Keratinocyte (primary cell): ENCODE measurements at regions not wholly inside any gene's neighbourhood (a gene's known extent, or its start where the extent isn't known, plus 50 kb on each side); places are given as distances from the start of the nearest gene placed in this dataset.

ENCODE experiments used
- DNase-seq: peaks from one replicate; pipeline ENCODE4 v3.0.0-alpha.2; 2011; ENCODE audit warnings: low read depth, missing footprints, low spot score
- FAIRE-seq: peaks from 2 replicates; lab custom pipeline; 2011; peaks lifted over from hg19 to GRCh38; lab: Jason Lieb, UNC
- H2AFZ ChIP-seq: 2 replicates; pipeline ENCODE4 v1.6.0; 2012; ENCODE audit warnings: low read length, control low read depth, inconsistent platforms; ENCODE audit not compliant: control insufficient read depth
- H3K27ac ChIP-seq: 2 replicates; pipeline ENCODE4 v1.5.1; 2011; ENCODE audit warnings: low read length; ENCODE audit not compliant: control insufficient read depth, insufficient read depth
- H3K27me3 ChIP-seq: 3 replicates; pipeline ENCODE4 v1.6.0; 2011; ENCODE audit warnings: low read length; ENCODE audit not compliant: control insufficient read depth, insufficient read depth; ENCODE audit errors: extremely low read depth
- H3K36me3 ChIP-seq, 2 experiments: 2 replicates in 1 of 2; 3 replicates in 1 of 2; pipeline ENCODE4 v1.5.1; 2011; ENCODE audit warnings: low read length in 2 of 2, mild to moderate bottlenecking in 1 of 2; ENCODE audit not compliant: control insufficient read depth in 2 of 2, insufficient read depth in 2 of 2; ENCODE audit errors: extremely low read depth in 1 of 2
- H3K4me1 ChIP-seq: 3 replicates; pipeline ENCODE4 v1.5.1; 2011; ENCODE audit warnings: low read length; ENCODE audit not compliant: control insufficient read depth, insufficient read depth; ENCODE audit errors: extremely low read depth
- H3K4me2 ChIP-seq: 3 replicates; pipeline ENCODE4 v1.6.0; 2011; ENCODE audit warnings: low read depth, low read length; ENCODE audit not compliant: control insufficient read depth, insufficient read depth; ENCODE audit errors: extremely low read depth
- H3K4me3 ChIP-seq, 3 experiments: fragments of 200-600 bp in 1 of 3; sonication (generic) in 1 of 3; 2 replicates in 2 of 3; 3 replicates in 1 of 3; pipeline ENCODE4 v1.5.1; 2011 to 2016; ENCODE audit warnings: low read length in 3 of 3, mild to moderate bottlenecking in 3 of 3, control low read depth in 2 of 3, inconsistent platforms in 1 of 3, low read depth in 1 of 3, mixed read lengths in 1 of 3, mixed run types in 1 of 3, moderate library complexity in 1 of 3; ENCODE audit not compliant: control insufficient read depth in 2 of 3, insufficient read depth in 2 of 3; ENCODE audit errors: extremely low read depth in 1 of 3
- H3K79me2 ChIP-seq: 2 replicates; pipeline ENCODE4 v1.6.0; 2012; ENCODE audit warnings: low read length; ENCODE audit not compliant: control insufficient read depth, insufficient read depth
- H3K9ac ChIP-seq: 3 replicates; pipeline ENCODE4 v1.6.0; 2011; ENCODE audit warnings: low read length; ENCODE audit not compliant: control insufficient read depth, insufficient read depth; ENCODE audit errors: extremely low read depth
- H3K9me1 ChIP-seq: 3 replicates; pipeline ENCODE4 v1.6.0; 2011; ENCODE audit warnings: low read length; ENCODE audit not compliant: control insufficient read depth, insufficient read depth; ENCODE audit errors: extremely low read depth
- H3K9me3 ChIP-seq: 2 replicates; pipeline ENCODE4 v1.5.1; 2012; ENCODE audit warnings: low read depth, low read length; ENCODE audit not compliant: control insufficient read depth
- H4K20me1 ChIP-seq: 3 replicates; pipeline ENCODE4 v1.6.0; 2011; ENCODE audit warnings: low read length; ENCODE audit not compliant: control insufficient read depth, insufficient read depth; ENCODE audit errors: extremely low read depth
- EZH2 ChIP-seq: IDR thresholded peaks from one replicate; pipeline ENCODE4 v1.6.1; 2012; ENCODE audit warnings: inconsistent platforms, mild to moderate bottlenecking, low read length, moderate library complexity
- dilution Hi-C: fragments of 300-500 bp; cut with MboI; formaldehyde crosslinking; loops from one replicate; pipeline ENCODE4 v1.7.0; 2020; ENCODE audit warnings: low sequenced_read_pairs; ENCODE audit not compliant: extremely low pct_ligation_motif_present
- TF ChIP-seq, protein P1 (sequence below), 3 experiments: IDR thresholded peaks in 1 of 3; conservative IDR thresholded peaks in 1 of 3; optimal IDR thresholded peaks in 1 of 3; 2 replicates in 2 of 3; 3 replicates in 1 of 3; pipeline versions ENCODE3 to v1.5.1; 2011; ENCODE audit warnings: low read length in 3 of 3, mild to moderate bottlenecking in 3 of 3, moderate library complexity in 2 of 3, control low read depth in 1 of 3, inconsistent platforms in 1 of 3; ENCODE audit not compliant: insufficient read depth in 2 of 3; ENCODE audit errors: extremely low read depth in 1 of 3

DNA sequence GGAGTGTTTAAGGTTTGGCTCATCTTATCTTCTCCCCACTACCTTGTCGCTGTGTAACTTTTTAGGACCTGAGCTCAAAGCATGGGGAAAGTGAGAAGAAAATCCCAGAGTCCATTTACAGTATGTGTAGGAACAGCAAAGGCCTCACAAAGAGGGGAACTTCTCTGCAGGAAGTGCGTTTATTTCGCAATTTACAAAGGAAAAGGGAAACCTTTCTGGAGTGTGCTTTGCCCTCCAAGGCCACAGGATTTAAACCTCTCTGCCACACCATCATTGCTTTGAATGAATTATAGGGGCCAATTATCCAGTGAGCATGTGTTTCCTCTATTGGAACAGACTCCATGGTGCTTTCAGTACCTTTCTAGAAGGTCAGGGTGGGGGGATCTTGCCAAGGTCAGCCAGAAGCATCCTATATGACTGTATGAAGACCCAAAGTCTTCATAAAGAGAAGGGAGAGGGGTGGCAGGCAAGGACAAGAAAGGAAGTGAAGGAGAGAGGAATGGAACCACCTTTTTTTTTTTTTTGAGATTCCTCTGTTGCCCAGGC is 68.1 kb upstream of the LMO2 start:
- Histone ChIP-seq H3K4me3 (no peak overlapping the region), H3K4me2 (no peak overlapping the region), H3K27ac (no peak overlapping the region), H3K4me1 (no peaks in the 10 kb centered on the region), H3K27me3 (no peaks in the 10 kb centered on the region), H3K9ac (no peak overlapping the region), H3K9me3 (no peaks in the 10 kb centered on the region), H4K20me1 (no peaks in the 10 kb centered on the region), H2AFZ (no peak overlapping the region), H3K79me2 (no peaks in the 10 kb centered on the region), H3K9me1 (no peaks in the 10 kb centered on the region), H3K36me3 (no peaks in the 10 kb centered on the region)
- DNase-seq (no peak), FAIRE-seq (no peak)
- dilution Hi-C loops: no loop called here
- TF ChIP-seq EZH2: no peak
- TF ChIP-seq, protein P1, sequence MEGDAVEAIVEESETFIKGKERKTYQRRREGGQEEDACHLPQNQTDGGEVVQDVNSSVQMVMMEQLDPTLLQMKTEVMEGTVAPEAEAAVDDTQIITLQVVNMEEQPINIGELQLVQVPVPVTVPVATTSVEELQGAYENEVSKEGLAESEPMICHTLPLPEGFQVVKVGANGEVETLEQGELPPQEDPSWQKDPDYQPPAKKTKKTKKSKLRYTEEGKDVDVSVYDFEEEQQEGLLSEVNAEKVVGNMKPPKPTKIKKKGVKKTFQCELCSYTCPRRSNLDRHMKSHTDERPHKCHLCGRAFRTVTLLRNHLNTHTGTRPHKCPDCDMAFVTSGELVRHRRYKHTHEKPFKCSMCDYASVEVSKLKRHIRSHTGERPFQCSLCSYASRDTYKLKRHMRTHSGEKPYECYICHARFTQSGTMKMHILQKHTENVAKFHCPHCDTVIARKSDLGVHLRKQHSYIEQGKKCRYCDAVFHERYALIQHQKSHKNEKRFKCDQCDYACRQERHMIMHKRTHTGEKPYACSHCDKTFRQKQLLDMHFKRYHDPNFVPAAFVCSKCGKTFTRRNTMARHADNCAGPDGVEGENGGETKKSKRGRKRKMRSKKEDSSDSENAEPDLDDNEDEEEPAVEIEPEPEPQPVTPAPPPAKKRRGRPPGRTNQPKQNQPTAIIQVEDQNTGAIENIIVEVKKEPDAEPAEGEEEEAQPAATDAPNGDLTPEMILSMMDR (optimal IDR thresholded peaks at IDR 0.05 in 1 of 3, IDR thresholded peaks at IDR 0.05 in 1 of 3, conservative IDR thresholded peaks at IDR 0.05 in 1 of 3; ENCODE audit: extremely low read depth in 1 of 3, insufficient read depth in 2 of 3, low read length in 3 of 3): no peak

DNA sequence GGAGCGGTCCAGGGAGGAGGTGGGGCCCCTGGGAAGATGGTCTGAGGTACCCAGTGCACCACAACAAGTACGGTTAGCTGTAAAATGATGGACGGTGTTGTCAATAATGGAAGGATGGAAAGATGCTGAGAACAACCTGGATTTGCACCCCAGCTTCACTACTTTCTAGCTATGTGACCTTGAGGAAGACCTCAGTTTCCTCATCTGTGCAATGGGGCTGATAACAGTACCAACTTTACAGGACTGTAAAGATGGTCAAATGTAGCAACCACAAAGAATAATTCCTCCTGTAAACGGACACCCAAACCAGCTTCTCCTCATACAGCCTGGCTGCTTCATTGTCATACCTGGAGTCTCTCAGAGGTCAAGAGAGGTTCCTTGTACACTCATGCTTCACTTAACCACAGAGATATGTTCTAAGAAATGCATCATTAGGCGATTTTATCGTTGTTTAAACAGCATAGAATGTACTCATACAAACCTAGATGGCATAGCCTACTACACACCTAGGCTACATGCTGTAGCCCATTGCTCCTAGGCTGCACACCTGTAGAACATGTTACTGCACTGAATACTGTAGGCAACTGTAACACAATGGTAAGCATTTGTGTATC is 65.5 kb upstream of the LMO2 start:
- H3K9me1 ChIP-seq: no peaks in the 10 kb centered on the region
- dilution Hi-C loops: no loop called here

More for the DNA sequence above, 65.5 kb upstream of the LMO2 start:
- no peak overlapping the region for H3K9ac ChIP-seq
- no peak overlapping the region for H3K27ac ChIP-seq
- DNase-seq (no peak), FAIRE-seq (no peak)
- H3K9me3 ChIP-seq: no peaks in the 10 kb centered on the region
- no peaks in the 10 kb centered on the region for H4K20me1 ChIP-seq
- no peaks in the 10 kb centered on the region for H3K79me2 ChIP-seq
- no peak overlapping the region for H3K4me2 ChIP-seq
- H3K27me3 ChIP-seq: no peaks in the 10 kb centered on the region
- H3K36me3 ChIP-seq: no peaks in the 10 kb centered on the region
- no peak overlapping the region for H3K4me3 ChIP-seq
- peaks cover 7% of the 10 kb centered on the region for H3K4me1 ChIP-seq
- no peak for TF ChIP-seq EZH2
- TF ChIP-seq, protein P1 (optimal IDR thresholded peaks at IDR 0.05 in 1 of 3, IDR thresholded peaks at IDR 0.05 in 1 of 3, conservative IDR thresholded peaks at IDR 0.05 in 1 of 3; ENCODE audit: extremely low read depth in 1 of 3, insufficient read depth in 2 of 3, low read length in 3 of 3): no peak
- no peak overlapping the region for H2AFZ ChIP-seq
